ENCODE measurements at regions not wholly inside any gene's neighbourhood (a gene's known extent, or its start where the extent isn't known, plus 50 kb on each side); places are given as distances from the start of the nearest gene placed in this dataset.

DNA sequence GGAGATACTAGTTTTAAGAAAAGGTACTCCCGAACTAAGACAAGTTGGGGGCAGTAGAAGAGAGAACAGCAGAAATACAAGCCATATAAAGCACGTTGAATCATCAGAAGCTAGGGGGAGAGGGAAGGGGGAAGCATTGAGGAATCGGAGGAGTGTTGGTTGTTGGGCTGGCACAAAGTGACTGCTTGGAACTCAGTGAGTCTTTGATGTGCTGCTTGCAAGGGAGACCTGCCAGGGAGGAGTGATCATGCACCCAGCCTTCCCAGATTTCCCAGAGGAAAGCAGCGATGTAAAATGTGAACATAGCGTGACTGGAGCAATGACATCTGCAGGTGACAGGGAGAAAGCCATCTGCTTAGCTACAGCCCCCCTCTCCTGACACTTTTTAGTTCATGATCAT lies 192.4 kb upstream of the IL12A start:
- DNase-seq (ENCODE audit: low read depth), result no peak
- no peak overlapping the region for H3K4me3 ChIP-seq (ENCODE audit: low read depth, low read length)
- TF ChIP-seq, protein P1, sequence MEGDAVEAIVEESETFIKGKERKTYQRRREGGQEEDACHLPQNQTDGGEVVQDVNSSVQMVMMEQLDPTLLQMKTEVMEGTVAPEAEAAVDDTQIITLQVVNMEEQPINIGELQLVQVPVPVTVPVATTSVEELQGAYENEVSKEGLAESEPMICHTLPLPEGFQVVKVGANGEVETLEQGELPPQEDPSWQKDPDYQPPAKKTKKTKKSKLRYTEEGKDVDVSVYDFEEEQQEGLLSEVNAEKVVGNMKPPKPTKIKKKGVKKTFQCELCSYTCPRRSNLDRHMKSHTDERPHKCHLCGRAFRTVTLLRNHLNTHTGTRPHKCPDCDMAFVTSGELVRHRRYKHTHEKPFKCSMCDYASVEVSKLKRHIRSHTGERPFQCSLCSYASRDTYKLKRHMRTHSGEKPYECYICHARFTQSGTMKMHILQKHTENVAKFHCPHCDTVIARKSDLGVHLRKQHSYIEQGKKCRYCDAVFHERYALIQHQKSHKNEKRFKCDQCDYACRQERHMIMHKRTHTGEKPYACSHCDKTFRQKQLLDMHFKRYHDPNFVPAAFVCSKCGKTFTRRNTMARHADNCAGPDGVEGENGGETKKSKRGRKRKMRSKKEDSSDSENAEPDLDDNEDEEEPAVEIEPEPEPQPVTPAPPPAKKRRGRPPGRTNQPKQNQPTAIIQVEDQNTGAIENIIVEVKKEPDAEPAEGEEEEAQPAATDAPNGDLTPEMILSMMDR (IDR thresholded peaks at IDR 0.05; ENCODE audit: low read depth, low read length, missing control alignments), result no peak

DNA sequence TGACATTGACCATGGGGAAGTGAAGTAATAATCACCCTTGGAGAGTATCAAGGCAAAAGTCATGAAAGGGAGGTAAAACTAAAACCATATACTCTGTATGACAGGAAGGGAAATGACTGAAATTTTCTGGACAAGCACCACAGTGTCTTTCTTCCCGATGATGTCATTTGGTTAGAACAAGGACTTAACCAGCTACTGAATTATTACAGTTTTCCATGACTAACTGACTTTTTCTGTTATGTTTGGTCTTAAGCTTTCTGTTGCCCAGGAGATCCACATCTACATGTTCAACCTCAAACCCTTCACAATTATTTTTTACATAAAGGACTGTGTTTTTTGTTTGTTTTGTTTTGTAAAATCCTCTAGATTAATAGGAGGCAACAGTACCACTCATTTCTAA lies 191.9 kb upstream of the IL12A start:
- no peak overlapping the region for H3K4me3 ChIP-seq (ENCODE audit: low read depth, low read length)
- DNase-seq (ENCODE audit: low read depth), result no peak
- TF ChIP-seq, protein P1 (IDR thresholded peaks at IDR 0.05; ENCODE audit: low read depth, low read length, missing control alignments), result no peak

DNA sequence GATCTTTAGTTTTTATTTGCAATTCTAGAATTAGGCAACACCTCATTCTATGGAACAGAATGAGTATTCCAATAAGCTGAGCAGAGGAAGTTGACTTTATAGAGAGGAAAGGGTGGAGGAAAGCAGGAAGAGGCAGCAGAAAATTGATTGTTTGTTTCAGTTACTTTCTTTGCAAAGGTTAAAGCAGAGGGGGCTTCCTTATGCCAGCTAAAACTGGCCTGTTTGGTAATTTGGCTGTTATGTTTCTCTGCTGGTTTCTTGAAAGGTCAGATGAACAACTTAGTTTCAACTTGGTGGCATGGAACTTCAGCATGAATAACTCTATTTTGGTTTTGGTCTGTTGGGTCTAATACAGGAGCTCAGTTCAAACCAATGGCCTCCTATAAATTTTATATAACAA lies 190.9 kb upstream of the IL12A start:
- no peak for DNase-seq (ENCODE audit: low read depth)
- H3K4me3 ChIP-seq (ENCODE audit: low read depth, low read length), result no peak overlapping the region
- TF ChIP-seq, protein P1 (IDR thresholded peaks at IDR 0.05; ENCODE audit: low read depth, low read length, missing control alignments), result no peak

- no peak for DNase-seq (ENCODE audit: low read depth)
- H3K4me3 ChIP-seq (ENCODE audit: low read depth, low read length), result no peak overlapping the region
- TF ChIP-seq, protein P1 (IDR thresholded peaks at IDR 0.05; ENCODE audit: low read depth, low read length, missing control alignments), result no peak
Observed at GRCh38 chr3:159798951-159799350, 189.7 kb upstream of the IL12A start.

GRCh38 chr3:159800434-159801155 lies 188.0 kb upstream of the IL12A start:
- TF ChIP-seq, protein P1 (IDR thresholded peaks at IDR 0.05; ENCODE audit: low read depth, low read length, missing control alignments), result no peak
- DNase-seq (ENCODE audit: low read depth), result no peak
- H3K4me3 ChIP-seq (ENCODE audit: low read depth, low read length), result no peak overlapping the region

DNA sequence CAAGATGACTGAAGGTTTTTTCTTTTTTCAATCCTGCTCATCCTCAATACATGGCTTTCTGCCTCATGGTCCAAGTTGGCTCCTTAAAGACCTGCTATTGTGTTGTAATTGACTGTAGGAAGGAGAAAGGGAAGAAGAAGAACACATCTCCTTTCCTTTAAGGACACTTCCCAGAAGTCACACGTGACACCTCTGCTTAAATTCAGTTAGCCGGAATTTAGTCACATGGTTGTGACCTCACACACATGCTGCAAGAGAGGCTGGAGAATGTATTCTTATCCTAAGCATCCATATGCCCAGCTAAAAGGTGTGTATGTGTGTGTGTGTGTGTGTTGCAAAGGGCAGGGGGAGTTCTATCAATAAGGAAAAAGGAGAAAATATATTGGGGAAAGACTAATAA lies 185.8 kb upstream of the IL12A start:
- no peak overlapping the region for H3K4me3 ChIP-seq (ENCODE audit: low read depth, low read length)
- TF ChIP-seq, protein P1 (IDR thresholded peaks at IDR 0.05; ENCODE audit: low read depth, low read length, missing control alignments), result no peak
- DNase-seq (ENCODE audit: low read depth), result no peak

DNA sequence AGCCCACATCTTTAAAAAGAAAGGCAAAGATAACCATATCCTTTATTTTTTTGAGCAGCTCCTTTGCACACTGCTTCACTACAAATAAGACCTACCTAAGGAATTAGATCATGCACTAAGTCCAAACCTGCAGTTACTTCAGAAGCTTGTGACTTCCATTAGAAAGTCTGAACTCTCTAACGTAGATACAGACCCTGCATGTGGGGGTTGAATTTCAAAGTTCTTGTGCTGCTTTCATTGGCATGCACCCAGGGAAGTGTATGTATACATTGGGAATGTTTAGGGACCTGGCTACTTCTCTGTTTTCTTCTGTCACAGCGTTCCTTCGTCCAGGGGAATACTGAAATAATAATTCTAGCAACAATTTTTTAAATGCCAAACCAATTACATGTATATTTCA lies 185.2 kb upstream of the IL12A start:
- H3K4me3 ChIP-seq (ENCODE audit: low read depth, low read length), result no peak overlapping the region
- TF ChIP-seq, protein P1 (IDR thresholded peaks at IDR 0.05; ENCODE audit: low read depth, low read length, missing control alignments), result no peak
- no peak for DNase-seq (ENCODE audit: low read depth)

All from GM12864 (cell line).